ENCODE measurements at regions not wholly inside any gene's neighbourhood (a gene's known extent, or its start where the extent isn't known, plus 50 kb on each side); places are given as distances from the start of the nearest gene placed in this dataset.

GRCh38 chr1:115203287-115203686 is 114.0 kb upstream of the TSPAN2 start:
- no peak for TF ChIP-seq CTCF (IDR thresholded peaks at IDR 0.05)
- DNase-seq (ENCODE audit: low spot score), result no peak
- ATAC-seq (ENCODE audit: low FRiP score), result no peak

- TF ChIP-seq CTCF (IDR thresholded peaks at IDR 0.05), result no peak
- DNase-seq (ENCODE audit: low spot score) (no peak), ATAC-seq (ENCODE audit: low FRiP score) (no peak)
Observed at GRCh38 chr1:115201598-115201997, 112.3 kb upstream of the TSPAN2 start.

GRCh38 chr1:115199416-115200132 is 110.3 kb upstream of the TSPAN2 start:
- ATAC-seq (ENCODE audit: low FRiP score) (no peak), DNase-seq (ENCODE audit: low spot score) (no peak)
- no peak for TF ChIP-seq CTCF (IDR thresholded peaks at IDR 0.05)

- no peak for ATAC-seq (ENCODE audit: low FRiP score)
- no peak for DNase-seq (ENCODE audit: low spot score)
- no peak for TF ChIP-seq CTCF (IDR thresholded peaks at IDR 0.05)
Observed at GRCh38 chr1:115198938-115199337, 109.6 kb upstream of the TSPAN2 start.

- ATAC-seq (ENCODE audit: low FRiP score), result no peak
- no peak for TF ChIP-seq CTCF (IDR thresholded peaks at IDR 0.05)
- DNase-seq (ENCODE audit: low spot score), result no peak
Observed at GRCh38 chr1:115196296-115196695, 107.0 kb upstream of the TSPAN2 start.

GRCh38 chr1:115194506-115194905 is 105.2 kb upstream of the TSPAN2 start:
- ATAC-seq (ENCODE audit: low FRiP score) (no peak), DNase-seq (ENCODE audit: low spot score) (no peak)
- TF ChIP-seq CTCF (IDR thresholded peaks at IDR 0.05), result no peak

- no peak for ATAC-seq (ENCODE audit: low FRiP score)
- DNase-seq (ENCODE audit: low spot score), result no peak
- TF ChIP-seq CTCF (IDR thresholded peaks at IDR 0.05), result no peak
Observed at GRCh38 chr1:115193046-115193828, 103.9 kb upstream of the TSPAN2 start.

Data from omental fat pad (tissue), 3 donors.